Keratinocyte (primary cell): ENCODE measurements at regions not wholly inside any gene's neighbourhood (a gene's known extent, or its start where the extent isn't known, plus 50 kb on each side); places are given as distances from the start of the nearest gene placed in this dataset.

Experiments
- DNase-seq: peaks from one replicate; pipeline ENCODE4 v3.0.0-alpha.2; 2011; ENCODE audit warnings: low read depth, missing footprints, low spot score
- FAIRE-seq: peaks from 2 replicates; lab custom pipeline; 2011; peaks lifted over from hg19 to GRCh38; lab: Jason Lieb, UNC
- H2AFZ ChIP-seq: 2 replicates; pipeline ENCODE4 v1.6.0; 2012; ENCODE audit warnings: low read length, control low read depth, inconsistent platforms; ENCODE audit not compliant: control insufficient read depth
- H3K27ac ChIP-seq: 2 replicates; pipeline ENCODE4 v1.5.1; 2011; ENCODE audit warnings: low read length; ENCODE audit not compliant: control insufficient read depth, insufficient read depth
- H3K27me3 ChIP-seq: 3 replicates; pipeline ENCODE4 v1.6.0; 2011; ENCODE audit warnings: low read length; ENCODE audit not compliant: control insufficient read depth, insufficient read depth; ENCODE audit errors: extremely low read depth
- H3K36me3 ChIP-seq, 2 experiments: 2 replicates in 1 of 2; 3 replicates in 1 of 2; pipeline ENCODE4 v1.5.1; 2011; ENCODE audit warnings: low read length in 2 of 2, mild to moderate bottlenecking in 1 of 2; ENCODE audit not compliant: control insufficient read depth in 2 of 2, insufficient read depth in 2 of 2; ENCODE audit errors: extremely low read depth in 1 of 2
- H3K4me1 ChIP-seq: 3 replicates; pipeline ENCODE4 v1.5.1; 2011; ENCODE audit warnings: low read length; ENCODE audit not compliant: control insufficient read depth, insufficient read depth; ENCODE audit errors: extremely low read depth
- H3K4me2 ChIP-seq: 3 replicates; pipeline ENCODE4 v1.6.0; 2011; ENCODE audit warnings: low read depth, low read length; ENCODE audit not compliant: control insufficient read depth, insufficient read depth; ENCODE audit errors: extremely low read depth
- H3K4me3 ChIP-seq, 3 experiments: fragments of 200-600 bp in 1 of 3; sonication (generic) in 1 of 3; 2 replicates in 2 of 3; 3 replicates in 1 of 3; pipeline ENCODE4 v1.5.1; 2011 to 2016; ENCODE audit warnings: low read length in 3 of 3, mild to moderate bottlenecking in 3 of 3, control low read depth in 2 of 3, inconsistent platforms in 1 of 3, low read depth in 1 of 3, mixed read lengths in 1 of 3, mixed run types in 1 of 3, moderate library complexity in 1 of 3; ENCODE audit not compliant: control insufficient read depth in 2 of 3, insufficient read depth in 2 of 3; ENCODE audit errors: extremely low read depth in 1 of 3
- H3K79me2 ChIP-seq: 2 replicates; pipeline ENCODE4 v1.6.0; 2012; ENCODE audit warnings: low read length; ENCODE audit not compliant: control insufficient read depth, insufficient read depth
- H3K9ac ChIP-seq: 3 replicates; pipeline ENCODE4 v1.6.0; 2011; ENCODE audit warnings: low read length; ENCODE audit not compliant: control insufficient read depth, insufficient read depth; ENCODE audit errors: extremely low read depth
- H3K9me1 ChIP-seq: 3 replicates; pipeline ENCODE4 v1.6.0; 2011; ENCODE audit warnings: low read length; ENCODE audit not compliant: control insufficient read depth, insufficient read depth; ENCODE audit errors: extremely low read depth
- H3K9me3 ChIP-seq: 2 replicates; pipeline ENCODE4 v1.5.1; 2012; ENCODE audit warnings: low read depth, low read length; ENCODE audit not compliant: control insufficient read depth
- H4K20me1 ChIP-seq: 3 replicates; pipeline ENCODE4 v1.6.0; 2011; ENCODE audit warnings: low read length; ENCODE audit not compliant: control insufficient read depth, insufficient read depth; ENCODE audit errors: extremely low read depth
- CTCF ChIP-seq, 3 experiments: IDR thresholded peaks in 1 of 3; conservative IDR thresholded peaks in 1 of 3; optimal IDR thresholded peaks in 1 of 3; 2 replicates in 2 of 3; 3 replicates in 1 of 3; pipeline versions ENCODE3 to v1.5.1; 2011; ENCODE audit warnings: low read length in 3 of 3, mild to moderate bottlenecking in 3 of 3, moderate library complexity in 2 of 3, control low read depth in 1 of 3, inconsistent platforms in 1 of 3; ENCODE audit not compliant: insufficient read depth in 2 of 3; ENCODE audit errors: extremely low read depth in 1 of 3
- EZH2 ChIP-seq: IDR thresholded peaks from one replicate; pipeline ENCODE4 v1.6.1; 2012; ENCODE audit warnings: inconsistent platforms, mild to moderate bottlenecking, low read length, moderate library complexity
- dilution Hi-C: fragments of 300-500 bp; cut with MboI; formaldehyde crosslinking; loops from one replicate; pipeline ENCODE4 v1.7.0; 2020; ENCODE audit warnings: low sequenced_read_pairs; ENCODE audit not compliant: extremely low pct_ligation_motif_present

GRCh38 chr1:199273837-199274379, 635.1 kb downstream of the PTPRC start:
- Histone ChIP-seq H3K4me3 (no peak overlapping the region), H2AFZ (no peak overlapping the region), H3K9me3 (no peaks in the 10 kb centered on the region), H3K4me2 (no peak overlapping the region), H3K9me1 (no peaks in the 10 kb centered on the region), H3K27ac (peak overlapping the region; percentile 72), H4K20me1 (no peaks in the 10 kb centered on the region), H3K4me1 (peaks cover 29% of the 10 kb centered on the region), H3K9ac (no peak overlapping the region), H3K27me3 (no peaks in the 10 kb centered on the region), H3K79me2 (no peaks in the 10 kb centered on the region), H3K36me3 (no peaks in the 10 kb centered on the region)
- dilution Hi-C loops = no loop called here
- DNase-seq (no peak), FAIRE-seq (peak; percentile 61)
- TF ChIP-seq CTCF (optimal IDR thresholded peaks at IDR 0.05 in 1 of 3, IDR thresholded peaks at IDR 0.05 in 1 of 3, conservative IDR thresholded peaks at IDR 0.05 in 1 of 3; ENCODE audit: extremely low read depth in 1 of 3, insufficient read depth in 2 of 3, low read length in 3 of 3) = no peak

GRCh38 chr1:199279067-199279466, 640.2 kb downstream of the PTPRC start:
- DNase-seq (no peak), FAIRE-seq (no peak)
- H3K4me3 ChIP-seq = no peak overlapping the region
- no peaks in the 10 kb centered on the region for H3K79me2 ChIP-seq
- H3K36me3 ChIP-seq = no peaks in the 10 kb centered on the region
- no peaks in the 10 kb centered on the region for H3K9me3 ChIP-seq
- H3K4me2 ChIP-seq = no peak overlapping the region
- no peaks in the 10 kb centered on the region for H3K27me3 ChIP-seq
- no peak overlapping the region for H2AFZ ChIP-seq
- dilution Hi-C loops = no loop called here
- H3K9me1 ChIP-seq = no peaks in the 10 kb centered on the region
- no peak for TF ChIP-seq CTCF (optimal IDR thresholded peaks at IDR 0.05 in 1 of 3, IDR thresholded peaks at IDR 0.05 in 1 of 3, conservative IDR thresholded peaks at IDR 0.05 in 1 of 3; ENCODE audit: extremely low read depth in 1 of 3, insufficient read depth in 2 of 3, low read length in 3 of 3)
- no peak for TF ChIP-seq EZH2
- no peak overlapping the region for H3K27ac ChIP-seq
- no peaks in the 10 kb centered on the region for H4K20me1 ChIP-seq
- H3K4me1 ChIP-seq = peaks cover 2% of the 10 kb centered on the region
- H3K9ac ChIP-seq = no peak overlapping the region
